NCI-H146 treated with DMSO at 0.1 percent for 48 hours (cell line): ENCODE measurements at regions not wholly inside any gene's neighbourhood (a gene's known extent, or its start where the extent isn't known, plus 50 kb on each side); places are given as distances from the start of the nearest gene placed in this dataset.
"Not testable (repeated sequence)": the region's sequence is repeated elsewhere in the genome, so short reads cannot be mapped to it uniquely, and the experiment has no call there.

Experiments used
- DNase-seq: peaks from one replicate; lab custom pipeline; 2025; ENCODE audit not compliant: unreplicated experiment; lab: John Stamatoyannopoulos, UW

- DNase-seq: no peak
Measured at GRCh38 chr7:109577265-109577664, 1007.6 kb downstream of the DNAJB9 start.

GRCh38 chr7:109579901-109580300, 1010.2 kb downstream of the DNAJB9 start:
- no peak for DNase-seq

GRCh38 chr7:109582211-109582610, 1012.5 kb downstream of the DNAJB9 start:
- no peak for DNase-seq

- DNase-seq: not testable (repeated sequence)
Measured at GRCh38 chr7:109596948-109597347, 1027.3 kb downstream of the DNAJB9 start.

- peak; percentile 5 for DNase-seq
Measured at GRCh38 chr7:109611656-109612055, 1042.0 kb downstream of the DNAJB9 start.

GRCh38 chr7:109616551-109617069, 1046.9 kb downstream of the DNAJB9 start:
- no peak for DNase-seq

- DNase-seq: no peak
Measured at GRCh38 chr7:109622320-109622719, 1052.6 kb downstream of the DNAJB9 start.

GRCh38 chr7:109632890-109633289, 1063.2 kb downstream of the DNAJB9 start:
- not testable (repeated sequence) for DNase-seq

GRCh38 chr7:109635374-109635773, 1065.7 kb downstream of the DNAJB9 start:
- DNase-seq: no peak

- no peak for DNase-seq
Measured at GRCh38 chr7:109637428-109637990, 1067.8 kb downstream of the DNAJB9 start.

- DNase-seq: no peak
Measured at GRCh38 chr7:109638321-109638720, 1068.6 kb downstream of the DNAJB9 start.

GRCh38 chr7:109639561-109639960, 1069.9 kb downstream of the DNAJB9 start:
- DNase-seq: no peak

GRCh38 chr7:109641445-109641844, 1071.8 kb downstream of the DNAJB9 start:
- no peak for DNase-seq

GRCh38 chr7:109646124-109646523, 1076.5 kb downstream of the DNAJB9 start:
- DNase-seq: no peak

GRCh38 chr7:109646594-109646993, 1076.9 kb downstream of the DNAJB9 start:
- not testable (repeated sequence) for DNase-seq

- DNase-seq: not testable (repeated sequence)
Measured at GRCh38 chr7:109647263-109647662, 1077.6 kb downstream of the DNAJB9 start.

GRCh38 chr7:109659261-109659660, 1089.6 kb downstream of the DNAJB9 start:
- no peak for DNase-seq

GRCh38 chr7:109660401-109660800, 1090.7 kb downstream of the DNAJB9 start:
- no peak for DNase-seq

- DNase-seq: no peak
Measured at GRCh38 chr7:109663806-109664205, 1094.1 kb downstream of the DNAJB9 start.

GRCh38 chr7:109687269-109687668, 1117.6 kb downstream of the DNAJB9 start:
- not testable (repeated sequence) for DNase-seq

- not testable (repeated sequence) for DNase-seq
Measured at GRCh38 chr7:109692613-109693012, 1122.9 kb downstream of the DNAJB9 start.

- DNase-seq: no peak
Measured at GRCh38 chr7:109694149-109695071, 1124.7 kb downstream of the DNAJB9 start.
